A673 (cell line): ENCODE measurements at regions not wholly inside any gene's neighbourhood (a gene's known extent, or its start where the extent isn't known, plus 50 kb on each side); places are given as distances from the start of the nearest gene placed in this dataset.

Experiments
- BruUV-seq: library from RNA; stranded (reverse); fragments of 400-500 nt; replicated peaks from 2 replicates; lab custom pipeline; 2021; lab: Mats Ljungman, UMichigan
- CTCF ChIA-PET: fragments of 300-600 bp; sonication (Branson Sonifier 250); formaldehyde crosslinking; loops from one replicate; lab custom pipeline; 2022; ENCODE audit warnings: antibody characterized with exemption; lab: Charles Lee
- POLR2A ChIA-PET: fragments of 300-600 bp; sonication (Branson Sonifier 250); formaldehyde crosslinking; loops from one replicate; lab custom pipeline; 2022; ENCODE audit warnings: antibody characterized with exemption; ENCODE audit not compliant: low non-redundant PET; lab: Charles Lee
- DNase-seq: peaks from one replicate; pipeline ENCODE4 v3.0.0-alpha.2; 2015; ENCODE audit warnings: low spot score
- H3K27ac ChIP-seq: fragments of 200-600 bp; sonication (generic); 2 replicates; pipeline ENCODE4 v1.5.1; 2016; ENCODE audit warnings: mixed run types, low read depth, mild to moderate bottlenecking, mixed read lengths, antibody characterized with exemption, low read length; ENCODE audit not compliant: poor library complexity, severe bottlenecking
- H3K27me3 ChIP-seq: fragments of 200-600 bp; sonication (generic); replicated peaks from 2 replicates; pipeline ENCODE4 v1.6.1; 2017; ENCODE audit warnings: mixed run types, low read depth, mild to moderate bottlenecking, mixed read lengths, antibody characterized with exemption, low read length; ENCODE audit not compliant: insufficient read depth, poor library complexity
- H3K36me3 ChIP-seq: fragments of 200-600 bp; sonication (generic); 2 replicates; pipeline ENCODE4 v1.6.1; 2016; ENCODE audit warnings: mixed run types, mild to moderate bottlenecking, mixed read lengths, antibody characterized with exemption, low read length; ENCODE audit not compliant: insufficient read depth, poor library complexity, severe bottlenecking
- H3K4me1 ChIP-seq: fragments of 200-600 bp; sonication (generic); 2 replicates; pipeline ENCODE4 v1.6.1; 2017; ENCODE audit warnings: mixed run types, mild to moderate bottlenecking, mixed read lengths, antibody characterized with exemption, low read length; ENCODE audit not compliant: insufficient read depth, poor library complexity, severe bottlenecking
- H3K4me3 ChIP-seq: fragments of 200-600 bp; sonication (generic); 2 replicates; pipeline ENCODE4 v1.5.1; 2016; ENCODE audit warnings: low read depth, mixed run types, mild to moderate bottlenecking, mixed read lengths, low read length; ENCODE audit not compliant: poor library complexity, severe bottlenecking
- H3K9me3 ChIP-seq: fragments of 200-600 bp; sonication (generic); 2 replicates; pipeline ENCODE4 v1.6.1; 2016; ENCODE audit warnings: mixed run types, low read depth, mild to moderate bottlenecking, mixed read lengths, antibody characterized with exemption, low read length; ENCODE audit not compliant: poor library complexity, severe bottlenecking
- CTCF ChIP-seq: fragments of 300-800, 200-600 bp; sonication (generic); conservative IDR thresholded peaks from 2 replicates; pipeline ENCODE4 v1.5.1; 2017; ENCODE audit warnings: low read depth, mild to moderate bottlenecking, antibody characterized with exemption, low read length, moderate library complexity, mixed read lengths
- EZH2 ChIP-seq: fragments of 200-600 bp; sonication (generic); IDR thresholded peaks from 2 replicates; pipeline ENCODE4 v1.6.1; 2017; ENCODE audit warnings: borderline replicate concordance, low read depth, mild to moderate bottlenecking, mixed read lengths, antibody characterized with exemption, low read length; ENCODE audit not compliant: poor library complexity, severe bottlenecking
- intact Hi-C: fragments of 100-400 bp; cut with micrococcal nuclease; formaldehyde crosslinking; loops from one replicate; pipeline ENCODE4 v1.10.0; 2022; ENCODE audit not compliant: unreplicated experiment

GRCh38 chr5:93018461-93018860, 562.6 kb downstream of the NR2F1-AS1 start:
- CTCF ChIA-PET: no interaction called here
- no TSS peak for BruUV-seq
- no peak overlapping the region for H3K27ac ChIP-seq

GRCh38 chr5:93017849-93018248, 563.2 kb downstream of the NR2F1-AS1 start:
- intact Hi-C loops: no loop called here
- Histone ChIP-seq H3K9me3 (no peaks in the 10 kb centered on the region), H3K27me3 (no peaks in the 10 kb centered on the region), H3K27ac (no peak overlapping the region), H3K4me3 (no peak overlapping the region), H3K36me3 (no peaks in the 10 kb centered on the region), H3K4me1 (no peaks in the 10 kb centered on the region)
- TF ChIP-seq EZH2 (no peak), CTCF (no peak)
- ChIA-PET CTCF (no interaction called here), POLR2A (no interaction called here)
- peak; percentile 1 for DNase-seq
- BruUV-seq: no TSS peak

More at GRCh38 chr5:93018461-93018860, 562.6 kb downstream of the NR2F1-AS1 start:
- no peaks in the 10 kb centered on the region for H3K27me3 ChIP-seq
- intact Hi-C loops: no loop called here
- H3K4me1 ChIP-seq: no peaks in the 10 kb centered on the region
- TF ChIP-seq EZH2 (no peak), CTCF (no peak)
- H3K4me3 ChIP-seq: no peak overlapping the region
- DNase-seq: no peak
- POLR2A ChIA-PET: no interaction called here
- H3K9me3 ChIP-seq: no peaks in the 10 kb centered on the region
- H3K36me3 ChIP-seq: no peaks in the 10 kb centered on the region

- POLR2A ChIA-PET: no interaction called here
- CTCF ChIA-PET: no interaction called here
- intact Hi-C loops: no loop called here
These were observed 563.6 kb downstream of the NR2F1-AS1 start for GRCh38 chr5:93017376-93017775.

More at GRCh38 chr5:93017376-93017775, 563.6 kb downstream of the NR2F1-AS1 start:
- H3K4me1 ChIP-seq: no peaks in the 10 kb centered on the region
- H3K27me3 ChIP-seq: no peaks in the 10 kb centered on the region
- no peak for DNase-seq
- H3K36me3 ChIP-seq: no peaks in the 10 kb centered on the region
- no peaks in the 10 kb centered on the region for H3K9me3 ChIP-seq
- TF ChIP-seq EZH2: no peak
- TF ChIP-seq CTCF: no peak
- H3K4me3 ChIP-seq: no peak overlapping the region
- no peak overlapping the region for H3K27ac ChIP-seq
- no TSS peak for BruUV-seq
